ENCODE measurements at regions not wholly inside any gene's neighbourhood (a gene's known extent, or its start where the extent isn't known, plus 50 kb on each side); places are given as distances from the start of the nearest gene placed in this dataset.

DNA sequence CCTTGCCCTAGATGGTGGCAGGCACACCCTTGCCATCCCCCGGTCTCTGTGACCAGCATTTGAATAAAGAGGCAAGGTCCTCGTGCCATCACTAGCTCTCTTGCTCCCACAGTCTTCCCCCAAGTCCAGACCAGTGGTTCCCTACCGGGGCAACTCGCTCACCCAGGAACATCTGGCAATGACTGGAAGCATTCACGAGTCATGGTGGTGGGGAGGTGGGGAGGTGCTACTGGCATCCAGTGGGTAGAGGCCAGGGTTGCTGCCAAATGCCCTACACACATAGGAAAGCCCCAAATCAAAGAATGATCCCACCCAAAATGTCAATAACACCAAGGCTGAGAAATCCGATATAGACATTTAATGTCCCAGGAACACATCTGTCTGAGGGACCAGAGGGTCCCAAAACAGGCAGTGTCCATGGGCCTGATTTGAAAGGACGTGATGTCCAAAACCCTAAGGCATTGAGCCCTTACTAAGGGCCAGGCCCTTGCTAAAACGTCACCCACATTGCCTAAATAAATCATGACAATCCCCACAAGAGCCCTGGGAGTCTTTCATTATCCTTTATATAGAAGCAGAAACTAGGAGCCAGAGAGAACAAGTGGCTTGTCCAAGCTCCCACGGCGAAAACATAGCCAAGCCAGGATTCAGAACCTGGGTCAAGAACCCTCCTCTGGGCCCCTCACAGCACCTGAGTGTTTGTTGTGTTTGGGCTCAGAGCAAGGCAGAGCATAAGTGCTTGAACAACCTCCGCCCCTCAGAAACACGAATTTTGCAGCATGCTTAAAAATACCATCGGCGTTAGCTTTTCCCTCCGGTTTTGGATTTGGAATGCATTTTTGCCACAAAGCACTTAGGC, 119.3 kb upstream of the WWC1 start:
- no peak overlapping the region for H3K4me3 ChIP-seq
- DNase-seq (ENCODE audit: low read depth, low spot score), result no peak
- H3K36me3 ChIP-seq (ENCODE audit: insufficient read depth, low read length), result no peaks in the 10 kb centered on the region
- no peak overlapping the region for H3K27ac ChIP-seq
- H3K9me3 ChIP-seq (ENCODE audit: low read depth, low read length), result no peaks in the 10 kb centered on the region
- no peak for TF ChIP-seq EZH2 (IDR thresholded peaks at IDR 0.05)
- TF ChIP-seq FOXP2 (optimal IDR thresholded peaks at IDR 0.05; ENCODE audit: control extremely low read depth, extremely low read length, insufficient read depth), result no peak
- TF ChIP-seq POLR2AphosphoS5 (IDR thresholded peaks at IDR 0.05; ENCODE audit: borderline replicate concordance, low read depth, low read length), result no peak
- H3K9ac ChIP-seq (ENCODE audit: insufficient read length), result no peak overlapping the region

DNA sequence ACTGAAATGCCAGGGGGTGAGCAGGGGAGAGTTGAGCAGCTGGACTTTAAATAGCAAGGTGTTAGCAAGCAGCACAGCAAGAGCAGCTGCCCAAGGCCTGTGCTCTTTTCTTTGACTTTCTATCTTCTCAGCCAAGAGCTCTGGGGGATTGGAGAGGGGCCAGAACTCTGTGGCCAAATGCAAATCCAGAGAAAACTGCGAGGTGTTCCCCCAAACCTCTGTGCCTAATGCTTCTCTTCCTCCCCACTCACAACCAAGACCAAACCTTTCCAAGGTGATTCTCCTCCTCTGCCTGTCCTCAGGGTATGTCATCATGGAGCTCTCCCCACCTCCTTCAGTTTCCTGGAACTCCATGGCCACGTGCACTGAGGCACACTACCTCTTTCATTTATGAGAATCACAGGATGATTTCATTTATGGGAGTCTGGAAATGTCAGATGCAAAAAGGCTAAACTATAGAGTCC, 118.7 kb upstream of the WWC1 start:
- no peak overlapping the region for H3K9ac ChIP-seq (ENCODE audit: insufficient read length)
- no peaks in the 10 kb centered on the region for H3K9me3 ChIP-seq (ENCODE audit: low read depth, low read length)
- TF ChIP-seq POLR2AphosphoS5 (IDR thresholded peaks at IDR 0.05; ENCODE audit: borderline replicate concordance, low read depth, low read length) (no peak), EZH2 (IDR thresholded peaks at IDR 0.05) (no peak), FOXP2 (optimal IDR thresholded peaks at IDR 0.05; ENCODE audit: control extremely low read depth, extremely low read length, insufficient read depth) (no peak)
- H3K36me3 ChIP-seq (ENCODE audit: insufficient read depth, low read length), result no peaks in the 10 kb centered on the region
- no peak overlapping the region for H3K4me3 ChIP-seq
- DNase-seq (ENCODE audit: low read depth, low spot score), result no peak
- H3K27ac ChIP-seq, result no peak overlapping the region

DNA sequence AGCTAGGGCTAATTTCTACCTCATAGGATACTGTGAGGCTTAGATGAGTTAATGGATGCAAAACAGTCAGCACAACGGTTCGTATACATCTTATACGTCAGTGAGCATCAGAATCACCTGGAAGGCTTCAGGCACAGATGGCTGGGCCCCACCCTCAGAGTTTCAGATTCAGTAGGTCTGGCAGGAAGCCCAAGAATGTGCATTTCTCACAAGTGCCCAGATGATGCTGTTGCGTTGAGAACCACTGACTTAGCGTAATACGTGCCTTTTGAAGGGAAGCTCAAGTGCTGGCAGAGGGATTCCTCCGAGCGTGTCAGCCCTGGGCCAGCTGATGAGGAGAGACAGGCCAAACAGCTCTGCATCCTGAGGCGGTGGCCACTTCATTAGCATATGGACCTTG, 117.1 kb upstream of the WWC1 start:
- no peaks in the 10 kb centered on the region for H3K36me3 ChIP-seq (ENCODE audit: insufficient read depth, low read length)
- DNase-seq (ENCODE audit: low read depth, low spot score), result no peak
- no peak overlapping the region for H3K4me3 ChIP-seq
- H3K27ac ChIP-seq, result no peak overlapping the region
- no peaks in the 10 kb centered on the region for H3K9me3 ChIP-seq (ENCODE audit: low read depth, low read length)
- TF ChIP-seq EZH2 (IDR thresholded peaks at IDR 0.05) (no peak), POLR2AphosphoS5 (IDR thresholded peaks at IDR 0.05; ENCODE audit: borderline replicate concordance, low read depth, low read length) (no peak), FOXP2 (optimal IDR thresholded peaks at IDR 0.05; ENCODE audit: control extremely low read depth, extremely low read length, insufficient read depth) (no peak)
- H3K9ac ChIP-seq (ENCODE audit: insufficient read length), result no peak overlapping the region

DNA sequence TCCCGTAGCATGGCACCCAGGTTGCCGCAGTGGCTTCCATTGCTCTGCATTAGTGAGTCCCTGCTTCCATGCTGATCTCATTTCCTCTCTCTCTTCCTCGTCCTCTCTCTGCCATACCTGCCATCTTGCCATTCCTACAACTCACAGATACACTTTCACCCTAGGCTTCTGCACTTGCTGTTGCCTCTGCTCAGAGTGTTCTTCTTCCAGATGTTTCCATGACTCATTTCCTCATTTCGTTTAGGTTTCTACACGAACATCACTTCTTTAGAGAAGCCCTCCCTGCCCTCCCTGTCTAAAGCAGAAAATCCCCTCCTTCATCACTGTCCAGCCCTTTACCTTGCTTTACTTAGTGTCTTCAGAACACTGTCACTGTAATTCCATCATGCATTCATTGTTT, 115.2 kb upstream of the WWC1 start:
- Histone ChIP-seq H3K9ac (ENCODE audit: insufficient read length) (no peak overlapping the region), H3K4me3 (no peak overlapping the region), H3K9me3 (ENCODE audit: low read depth, low read length) (no peaks in the 10 kb centered on the region), H3K36me3 (ENCODE audit: insufficient read depth, low read length) (no peaks in the 10 kb centered on the region), H3K27ac (no peak overlapping the region)
- no peak for TF ChIP-seq FOXP2 (optimal IDR thresholded peaks at IDR 0.05; ENCODE audit: control extremely low read depth, extremely low read length, insufficient read depth)
- no peak for TF ChIP-seq POLR2AphosphoS5 (IDR thresholded peaks at IDR 0.05; ENCODE audit: borderline replicate concordance, low read depth, low read length)
- no peak for TF ChIP-seq EZH2 (IDR thresholded peaks at IDR 0.05)
- no peak for DNase-seq (ENCODE audit: low read depth, low spot score)

DNA sequence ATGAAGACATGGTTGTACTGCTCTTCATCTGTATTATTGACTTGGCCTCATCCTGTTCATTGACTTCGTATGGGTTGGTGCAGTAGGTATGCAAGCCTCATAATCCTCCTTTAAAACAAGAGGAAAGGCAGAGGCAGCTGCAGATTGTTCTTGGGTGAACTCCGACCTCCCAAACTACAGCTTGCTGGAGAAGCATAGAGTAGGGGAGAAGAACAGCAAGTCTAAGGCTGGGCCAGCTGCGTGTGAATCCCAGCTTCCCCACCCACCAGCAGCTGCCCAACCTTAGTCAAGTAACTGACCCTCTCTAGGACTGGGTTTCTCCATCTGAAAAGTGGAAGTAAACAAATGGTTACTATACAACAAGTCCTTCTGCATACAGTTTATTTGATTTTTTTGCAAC, 114.5 kb upstream of the WWC1 start:
- Histone ChIP-seq H3K36me3 (ENCODE audit: insufficient read depth, low read length) (no peaks in the 10 kb centered on the region), H3K9me3 (ENCODE audit: low read depth, low read length) (no peaks in the 10 kb centered on the region), H3K4me3 (no peak overlapping the region), H3K9ac (ENCODE audit: insufficient read length) (no peak overlapping the region), H3K27ac (no peak overlapping the region)
- TF ChIP-seq POLR2AphosphoS5 (IDR thresholded peaks at IDR 0.05; ENCODE audit: borderline replicate concordance, low read depth, low read length) (no peak), FOXP2 (optimal IDR thresholded peaks at IDR 0.05; ENCODE audit: control extremely low read depth, extremely low read length, insufficient read depth) (no peak), EZH2 (IDR thresholded peaks at IDR 0.05) (no peak)
- DNase-seq (ENCODE audit: low read depth, low spot score), result no peak

DNA sequence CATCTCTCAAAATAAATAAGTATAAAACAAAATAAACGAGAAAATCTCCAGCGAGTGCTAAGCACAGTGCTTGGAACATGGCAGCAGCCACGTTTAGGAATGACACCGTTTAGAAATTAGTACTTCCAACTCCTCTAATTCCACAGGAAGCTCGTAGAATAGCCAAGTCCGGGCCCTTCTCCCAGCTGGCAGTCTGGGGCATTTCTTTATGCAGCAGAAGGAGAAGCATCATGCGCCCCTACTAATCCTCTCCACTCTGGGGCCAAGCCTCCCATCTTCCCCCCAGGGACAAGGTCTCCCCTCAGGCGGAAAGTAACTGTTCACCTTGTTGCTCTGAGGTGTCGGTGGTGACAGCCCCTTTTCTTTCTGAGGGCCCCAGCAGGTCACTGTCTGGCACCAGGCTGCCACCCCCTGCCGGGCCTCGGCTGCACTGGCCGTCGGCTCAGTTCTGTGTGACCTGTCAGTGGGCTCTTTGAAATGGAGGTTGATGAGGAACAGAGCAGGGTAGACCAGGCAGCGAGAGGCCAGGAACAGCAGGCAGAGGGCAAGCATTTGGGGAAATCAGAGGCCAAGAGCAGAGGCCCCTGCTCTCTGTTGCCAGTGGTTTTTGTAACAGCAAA, 113.5 kb upstream of the WWC1 start:
- DNase-seq (ENCODE audit: low read depth, low spot score), result no peak
- H3K4me3 ChIP-seq, result no peak overlapping the region
- H3K27ac ChIP-seq, result no peak overlapping the region
- H3K36me3 ChIP-seq (ENCODE audit: insufficient read depth, low read length), result no peaks in the 10 kb centered on the region
- no peaks in the 10 kb centered on the region for H3K9me3 ChIP-seq (ENCODE audit: low read depth, low read length)
- no peak for TF ChIP-seq POLR2AphosphoS5 (IDR thresholded peaks at IDR 0.05; ENCODE audit: borderline replicate concordance, low read depth, low read length)
- no peak for TF ChIP-seq FOXP2 (optimal IDR thresholded peaks at IDR 0.05; ENCODE audit: control extremely low read depth, extremely low read length, insufficient read depth)
- no peak for TF ChIP-seq EZH2 (IDR thresholded peaks at IDR 0.05)
- H3K9ac ChIP-seq (ENCODE audit: insufficient read length), result no peak overlapping the region

DNA sequence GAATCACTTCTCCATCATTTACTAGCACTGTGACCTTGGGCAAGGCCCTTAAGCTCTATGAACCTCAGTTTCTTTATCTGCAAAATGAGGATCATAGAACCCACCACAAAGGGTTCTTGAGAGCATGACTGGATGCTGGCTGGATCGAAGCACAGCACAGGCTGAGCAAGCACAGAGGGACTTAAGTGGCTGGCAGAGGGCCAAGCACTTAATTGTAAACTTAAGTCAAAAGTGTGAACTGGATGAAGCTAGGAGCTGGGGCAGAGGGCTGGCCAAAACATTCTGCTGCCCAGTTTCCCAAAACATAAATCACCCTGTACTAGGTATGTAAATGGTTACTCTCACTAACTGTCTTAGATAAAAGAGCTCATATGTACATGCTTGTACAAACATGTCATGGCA, 112.3 kb upstream of the WWC1 start:
- Histone ChIP-seq H3K27ac (no peak overlapping the region), H3K9ac (ENCODE audit: insufficient read length) (no peak overlapping the region), H3K4me3 (no peak overlapping the region), H3K9me3 (ENCODE audit: low read depth, low read length) (no peaks in the 10 kb centered on the region), H3K36me3 (ENCODE audit: insufficient read depth, low read length) (no peaks in the 10 kb centered on the region)
- no peak for TF ChIP-seq FOXP2 (optimal IDR thresholded peaks at IDR 0.05; ENCODE audit: control extremely low read depth, extremely low read length, insufficient read depth)
- TF ChIP-seq POLR2AphosphoS5 (IDR thresholded peaks at IDR 0.05; ENCODE audit: borderline replicate concordance, low read depth, low read length), result no peak
- no peak for TF ChIP-seq EZH2 (IDR thresholded peaks at IDR 0.05)
- DNase-seq (ENCODE audit: low read depth, low spot score), result no peak

DNA sequence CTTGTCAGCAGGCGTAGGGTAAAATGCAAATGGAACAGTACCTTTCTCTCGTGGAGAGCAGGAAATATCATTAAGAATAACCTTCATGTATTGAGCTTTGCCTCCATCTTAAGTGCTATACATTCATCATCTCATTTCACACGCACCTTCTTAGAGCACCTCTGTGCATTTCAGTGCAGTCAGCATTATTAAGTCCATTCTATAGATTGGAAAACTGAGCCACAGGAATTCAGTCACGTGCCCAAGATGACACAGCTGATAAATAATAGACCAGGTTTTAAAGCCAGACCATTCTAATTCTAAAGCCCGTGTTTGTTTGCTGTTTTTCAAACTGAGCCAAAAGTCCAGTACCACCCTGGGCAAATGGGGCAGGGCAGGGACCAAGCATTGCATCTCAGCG, 109.2 kb upstream of the WWC1 start:
- DNase-seq (ENCODE audit: low read depth, low spot score), result no peak
- no peak for TF ChIP-seq FOXP2 (optimal IDR thresholded peaks at IDR 0.05; ENCODE audit: control extremely low read depth, extremely low read length, insufficient read depth)
- TF ChIP-seq EZH2 (IDR thresholded peaks at IDR 0.05), result no peak
- TF ChIP-seq POLR2AphosphoS5 (IDR thresholded peaks at IDR 0.05; ENCODE audit: borderline replicate concordance, low read depth, low read length), result no peak
- H3K36me3 ChIP-seq (ENCODE audit: insufficient read depth, low read length), result no peaks in the 10 kb centered on the region

More for the DNA sequence above, 109.2 kb upstream of the WWC1 start:
- Histone ChIP-seq H3K27ac (no peak overlapping the region), H3K4me3 (no peak overlapping the region), H3K9ac (ENCODE audit: insufficient read length) (no peak overlapping the region), H3K9me3 (ENCODE audit: low read depth, low read length) (no peaks in the 10 kb centered on the region)
